Endothelial cell of hepatic sinusoid (primary cell): ENCODE measurements at regions not wholly inside any gene's neighbourhood (a gene's known extent, or its start where the extent isn't known, plus 50 kb on each side); places are given as distances from the start of the nearest gene placed in this dataset.
"Not testable (repeated sequence)": the region's sequence is repeated elsewhere in the genome, so short reads cannot be mapped to it uniquely, and the experiment has no call there.

Experiments used
- in situ Hi-C: cut with HindIII; loops from 2 replicates; pipeline ENCODE4 v1.10.0; 2017; ENCODE audit warnings: low sequenced_read_pairs

DNA sequence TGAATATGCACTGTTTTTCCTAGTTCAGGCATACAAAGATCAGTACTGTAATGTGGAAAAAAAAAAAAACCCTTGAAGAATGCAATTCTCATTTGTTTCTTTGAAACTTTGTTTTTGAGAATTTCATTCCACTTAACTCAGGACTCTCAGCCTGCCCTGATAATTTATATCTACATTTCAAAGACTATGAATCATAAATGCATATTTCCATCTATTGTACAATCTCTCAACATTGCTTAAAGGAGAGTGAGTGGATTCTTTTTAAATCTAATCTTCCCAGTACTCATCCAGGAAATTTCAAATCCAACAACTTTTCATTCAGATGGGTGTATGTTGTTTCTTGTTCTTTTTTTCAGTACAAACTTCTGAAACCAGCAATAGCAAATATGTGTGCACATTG lies 322.2 kb upstream of the DDI1 start:
- in situ Hi-C loops: no loop called here

DNA sequence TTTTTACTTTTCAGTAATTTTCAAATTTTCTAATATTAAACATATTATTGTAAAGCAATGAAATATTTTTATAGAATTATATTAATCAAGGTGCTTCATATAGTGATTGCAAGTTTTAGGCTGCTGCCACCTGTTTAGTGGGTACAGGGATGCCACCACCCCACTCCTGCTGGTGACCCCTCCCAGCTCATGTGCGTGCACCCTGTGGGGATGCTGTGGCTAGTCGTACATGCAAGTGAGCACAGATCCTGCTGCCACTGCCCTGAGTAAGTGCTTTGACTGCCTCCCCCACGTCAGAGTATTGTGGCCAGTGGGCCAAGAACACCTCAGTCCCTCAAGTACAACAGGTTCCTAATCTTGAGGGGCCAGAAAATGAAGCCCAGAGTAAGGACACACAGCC lies 320.1 kb upstream of the DDI1 start:
- in situ Hi-C loops: no loop called here

- in situ Hi-C loops: no loop called here
Observed at GRCh38 chr11:103727262-103727661, 309.2 kb upstream of the DDI1 start.

- in situ Hi-C loops: no loop called here
Observed at GRCh38 chr11:103729617-103730016, 306.8 kb upstream of the DDI1 start.

DNA sequence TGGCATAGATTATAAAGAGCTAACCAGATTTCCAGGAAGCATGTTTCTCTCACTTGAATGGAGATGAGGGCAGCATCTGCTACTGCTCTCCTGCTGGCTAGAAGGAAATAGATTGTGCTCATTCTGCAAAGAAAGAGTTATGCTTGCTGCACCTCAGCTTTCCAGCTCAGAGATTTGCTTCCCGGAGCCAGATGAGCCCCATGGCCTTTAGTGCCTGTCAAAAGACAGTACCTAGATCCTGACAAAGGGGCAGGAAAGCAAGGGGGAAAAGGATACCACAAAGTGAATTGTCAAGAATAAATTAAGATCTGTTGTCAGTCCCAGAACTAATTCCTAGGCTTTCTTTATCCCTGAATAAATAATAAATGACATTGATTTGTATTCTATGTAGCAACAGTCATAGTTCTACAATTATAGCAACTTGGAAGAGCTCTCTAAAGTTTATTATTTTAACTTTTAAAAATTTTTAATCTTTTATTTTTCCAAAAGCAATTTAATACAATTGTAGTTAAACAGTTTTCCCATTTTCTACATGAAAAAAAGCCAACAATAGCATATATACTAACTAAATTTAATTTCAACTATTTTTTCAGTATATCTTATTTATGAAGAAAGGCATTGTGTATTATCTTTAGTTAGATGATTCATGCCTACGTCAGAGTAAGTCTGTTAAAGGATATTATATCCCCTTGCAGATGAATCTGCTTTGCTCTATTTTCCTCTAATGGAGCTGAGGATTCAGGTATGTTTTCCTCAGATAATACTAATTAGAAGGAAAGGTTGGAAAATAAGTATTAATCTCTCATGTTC lies 306.1 kb upstream of the DDI1 start:
- in situ Hi-C loops: no loop called here

- in situ Hi-C loops: no loop called here
Observed at GRCh38 chr11:103731670-103732069, 304.8 kb upstream of the DDI1 start.

DNA sequence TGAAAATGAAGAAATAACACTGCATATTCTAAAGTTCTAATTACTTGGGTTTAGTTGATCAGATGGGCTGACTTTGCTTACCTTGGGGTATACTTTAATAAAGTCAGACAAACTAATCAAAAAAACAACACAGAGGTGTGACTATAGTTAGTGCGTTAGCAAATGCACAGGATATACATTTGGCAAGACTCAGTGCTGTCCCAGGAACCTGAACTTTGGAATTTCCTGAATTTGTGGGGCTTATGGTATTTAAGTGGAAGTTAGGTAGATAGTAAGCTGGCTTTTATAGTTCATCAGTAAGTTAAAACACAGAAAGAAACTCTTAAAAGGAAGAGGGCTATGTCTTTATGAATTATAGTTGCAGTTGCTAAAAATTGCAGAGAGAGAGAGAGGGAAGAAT lies 302.6 kb upstream of the DDI1 start:
- in situ Hi-C loops: no loop called here

DNA sequence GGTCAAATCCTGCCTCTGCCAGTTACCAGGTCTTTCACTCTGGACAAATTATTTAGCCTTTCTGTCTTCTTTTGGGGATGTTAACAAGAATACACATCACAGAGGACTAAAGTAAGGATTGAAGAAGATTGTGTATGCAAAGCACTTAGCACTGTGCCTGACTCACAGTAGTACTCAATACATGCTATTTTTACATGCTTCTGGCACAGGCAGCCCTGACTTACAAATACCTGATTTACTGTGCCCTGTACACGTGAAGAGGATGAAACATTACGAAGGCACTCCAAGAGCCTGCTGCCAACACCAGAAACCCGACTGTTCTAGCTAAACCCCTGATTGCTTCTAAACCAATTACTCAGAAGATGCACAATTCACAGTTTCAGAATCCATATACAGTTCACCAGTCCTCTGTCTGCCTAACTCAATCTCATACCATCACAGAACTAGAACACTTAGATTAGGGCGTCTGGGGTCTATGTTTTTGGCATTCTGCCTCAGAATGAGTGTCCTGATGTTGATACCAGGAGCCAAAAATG lies 300.9 kb upstream of the DDI1 start:
- in situ Hi-C loops: no loop called here

DNA sequence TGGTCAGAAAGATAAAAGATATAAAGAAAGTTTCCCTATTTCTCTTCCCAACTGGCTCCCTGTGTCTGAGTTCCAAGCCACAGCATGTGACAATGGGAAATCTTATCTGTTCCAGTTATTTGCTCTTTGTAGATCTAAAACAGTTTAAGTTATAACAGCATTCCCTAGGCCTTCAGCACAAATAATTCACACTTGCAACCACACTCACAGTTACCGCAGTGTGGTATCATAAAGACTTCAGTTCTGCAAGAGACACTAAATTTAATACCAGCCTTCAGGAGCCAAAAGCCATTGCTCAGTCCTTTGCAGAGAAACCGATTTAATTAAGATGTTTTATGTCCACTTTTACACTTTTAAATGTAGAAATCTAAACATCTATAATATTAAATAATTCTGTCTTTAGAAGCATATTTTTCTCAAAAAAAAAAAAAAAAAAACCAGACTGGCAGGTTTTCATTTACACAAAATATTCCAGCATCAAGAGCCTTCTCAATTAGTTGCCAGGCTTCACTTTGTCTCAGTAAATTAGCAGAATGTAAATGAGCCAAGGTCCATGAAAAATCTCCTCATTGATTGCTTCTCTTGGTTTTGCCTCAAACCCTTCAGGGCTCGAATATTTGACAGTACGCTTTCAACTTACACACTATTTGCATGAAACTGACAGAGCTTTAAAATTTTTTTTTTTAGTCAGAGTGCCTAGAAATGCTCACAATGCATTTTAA lies 300.0 kb upstream of the DDI1 start:
- in situ Hi-C loops: no loop called here

DNA sequence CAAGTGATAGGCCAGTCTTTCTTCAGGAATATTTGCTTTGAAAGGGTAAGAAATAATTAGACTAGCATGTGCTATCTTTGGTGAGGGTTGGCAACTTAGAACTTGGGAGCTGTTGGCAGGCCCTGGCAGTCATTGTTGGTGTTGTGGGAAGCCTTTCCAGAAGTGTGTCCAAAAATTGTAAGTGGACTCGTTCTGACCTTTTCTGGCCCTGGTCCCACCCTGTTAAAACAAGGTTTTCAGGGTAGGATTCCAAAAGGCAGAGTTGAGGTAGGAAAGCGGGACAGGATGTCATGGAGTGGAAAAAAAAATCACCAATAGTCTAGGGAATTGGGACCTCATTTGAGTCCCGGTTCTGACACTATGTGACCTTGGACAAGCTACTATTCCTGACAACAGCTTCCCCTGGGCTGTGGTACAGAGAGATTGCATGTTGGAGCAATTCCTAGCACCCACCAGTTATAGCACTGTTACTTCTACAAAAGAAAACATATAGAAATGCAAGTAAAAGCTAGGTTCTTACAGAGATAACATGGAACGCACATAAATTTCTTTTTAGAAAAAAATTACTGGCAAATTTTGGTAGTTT lies 299.3 kb upstream of the DDI1 start:
- in situ Hi-C loops: no loop called here

DNA sequence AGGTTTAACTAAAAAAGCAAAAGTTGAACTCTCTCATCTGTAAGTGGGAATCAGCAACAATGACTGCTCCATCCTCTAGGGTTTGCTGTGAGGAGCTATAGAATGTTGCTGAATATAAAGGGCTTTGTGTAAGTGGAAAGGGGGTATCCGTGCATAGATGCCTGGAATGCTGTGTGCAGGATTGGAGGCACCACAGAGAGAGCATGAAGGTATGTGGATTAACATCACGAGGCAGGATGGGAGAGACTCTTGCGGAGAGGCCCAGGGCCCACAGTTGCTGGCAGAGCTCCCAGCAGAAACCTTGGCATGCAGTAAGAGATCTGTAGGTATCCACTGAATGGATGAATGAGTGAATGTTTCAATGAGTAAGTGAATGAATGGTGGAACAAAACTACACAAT lies 298.7 kb upstream of the DDI1 start:
- in situ Hi-C loops: no loop called here

DNA sequence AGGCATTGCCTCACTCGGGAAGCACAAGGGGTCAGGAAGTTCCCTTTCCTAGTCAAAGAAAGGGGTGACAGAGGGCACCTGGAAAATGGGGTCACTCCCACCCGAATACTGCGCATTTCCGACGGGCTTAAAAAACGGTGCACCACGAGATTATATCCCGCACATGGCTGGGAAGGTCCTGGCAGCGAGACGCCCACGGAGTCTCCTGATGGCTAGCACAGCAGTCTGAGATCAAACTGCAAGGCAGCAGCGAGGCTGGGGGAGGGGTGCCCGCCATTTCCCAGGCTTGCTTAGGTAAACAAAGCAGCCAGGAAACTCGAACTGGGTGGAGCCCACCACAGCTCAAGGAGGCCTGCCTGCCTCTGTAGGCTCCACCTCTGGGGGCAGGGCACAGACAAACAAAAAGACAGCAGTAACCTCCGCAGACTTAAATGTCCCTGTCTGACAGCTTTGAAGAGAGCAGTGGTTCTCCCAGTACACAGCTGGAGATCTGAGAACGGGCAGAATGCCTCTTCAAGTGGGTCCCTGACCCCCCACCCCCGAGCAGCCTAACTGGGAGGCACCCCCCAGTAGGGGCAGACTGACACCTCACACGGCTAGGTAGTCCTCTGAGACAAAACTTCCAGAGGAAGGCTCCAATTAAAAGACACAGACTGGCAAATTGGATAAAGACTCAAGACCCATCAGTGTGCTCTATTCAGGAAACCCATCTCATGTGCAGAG lies 297.2 kb upstream of the DDI1 start:
- in situ Hi-C loops: not testable (repeated sequence)

DNA sequence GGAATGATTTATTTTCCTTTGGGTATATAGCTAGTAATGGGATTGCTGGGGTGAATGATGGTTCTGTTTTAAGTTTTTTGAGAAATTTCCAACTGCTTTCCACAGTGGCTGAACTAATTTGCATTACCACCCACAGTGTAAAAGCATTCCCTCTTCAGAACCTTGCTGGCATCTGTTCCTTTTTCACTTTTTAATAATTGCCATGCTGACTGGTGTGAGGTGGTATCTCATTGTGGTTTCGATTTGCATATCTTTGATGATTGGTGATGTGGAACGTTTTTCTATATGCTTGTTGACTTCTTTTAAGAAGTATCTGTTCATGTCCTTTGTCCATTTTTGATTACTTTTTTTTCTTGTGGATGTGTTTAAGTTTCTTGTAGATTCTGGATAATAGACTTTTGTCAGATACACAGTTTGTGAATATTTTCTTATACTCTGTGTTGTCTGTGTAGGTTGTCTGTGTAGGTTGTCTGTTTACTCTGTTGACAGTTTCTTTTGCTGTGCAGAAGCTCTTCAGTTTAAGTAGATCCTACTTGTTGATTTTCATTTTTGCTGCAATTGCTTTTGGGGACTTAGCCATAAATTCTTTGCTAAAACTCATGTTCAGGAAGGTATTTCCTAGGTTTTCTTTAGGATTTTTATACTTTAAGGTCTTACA lies 291.8 kb upstream of the DDI1 start:
- in situ Hi-C loops: no loop called here

- in situ Hi-C loops: no loop called here
Observed at GRCh38 chr11:103749158-103749557, 287.3 kb upstream of the DDI1 start.

DNA sequence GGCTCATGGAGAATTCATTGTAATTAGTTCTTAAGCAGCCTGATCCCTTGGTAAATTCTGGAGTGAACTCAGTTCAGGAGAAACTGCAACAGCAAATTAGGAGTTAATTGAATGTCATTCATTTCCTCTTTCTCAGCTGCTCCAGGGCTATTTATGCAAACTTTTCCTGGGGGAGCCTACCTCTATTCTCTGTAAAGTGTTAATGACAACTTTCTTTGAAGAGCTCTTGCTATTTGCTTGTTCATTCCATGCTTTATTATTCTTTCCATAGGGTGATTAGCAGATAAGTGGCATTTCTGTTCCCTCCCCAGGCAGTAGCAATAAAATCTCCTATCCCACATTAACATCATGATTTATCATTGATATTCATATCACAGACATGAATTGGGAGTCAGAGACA lies 267.6 kb upstream of the DDI1 start:
- in situ Hi-C loops: no loop called here

- in situ Hi-C loops: no loop called here
Observed at GRCh38 chr11:103773059-103773458, 263.4 kb upstream of the DDI1 start.

DNA sequence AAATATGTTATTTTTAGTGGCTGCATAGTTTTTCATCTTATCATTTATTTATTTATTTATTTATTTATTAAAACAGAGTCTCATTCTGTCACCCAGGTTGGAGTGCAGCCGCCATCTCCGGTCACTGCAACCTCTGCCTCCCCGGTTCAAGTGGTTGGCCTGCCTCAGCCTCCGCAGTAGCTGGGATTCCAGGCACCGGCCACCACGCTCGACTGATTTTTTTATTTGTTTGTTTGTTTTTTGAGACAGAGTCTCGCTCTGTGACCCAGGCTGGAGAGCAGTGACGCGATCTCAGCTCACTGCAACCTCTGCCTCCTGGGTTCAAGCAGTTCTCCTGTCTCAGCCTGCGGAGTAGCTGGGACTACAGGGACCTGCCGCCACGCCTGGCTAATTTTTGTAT lies 262.9 kb upstream of the DDI1 start:
- in situ Hi-C loops: no loop called here

- in situ Hi-C loops: no loop called here
Observed at GRCh38 chr11:103779054-103779453, 257.4 kb upstream of the DDI1 start.

DNA sequence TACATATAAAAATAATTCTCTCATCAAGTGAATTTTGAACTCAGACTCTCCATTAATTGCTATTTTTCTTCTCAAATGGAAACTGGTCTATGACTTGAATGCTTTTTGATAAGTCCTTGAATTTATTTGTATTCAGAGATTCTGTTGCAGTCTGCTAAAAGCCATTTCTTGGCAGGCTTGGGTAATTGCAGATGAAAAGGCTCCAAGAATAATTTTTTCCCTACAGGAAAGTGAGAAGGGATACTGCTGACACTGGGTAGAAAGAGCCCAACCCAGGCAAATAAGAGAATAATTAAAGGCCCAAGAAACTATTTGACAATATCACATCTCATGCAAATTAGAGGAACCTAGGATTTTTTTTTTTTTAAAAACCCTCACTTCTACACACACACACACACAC lies 246.5 kb upstream of the DDI1 start:
- in situ Hi-C loops: no loop called here

DNA sequence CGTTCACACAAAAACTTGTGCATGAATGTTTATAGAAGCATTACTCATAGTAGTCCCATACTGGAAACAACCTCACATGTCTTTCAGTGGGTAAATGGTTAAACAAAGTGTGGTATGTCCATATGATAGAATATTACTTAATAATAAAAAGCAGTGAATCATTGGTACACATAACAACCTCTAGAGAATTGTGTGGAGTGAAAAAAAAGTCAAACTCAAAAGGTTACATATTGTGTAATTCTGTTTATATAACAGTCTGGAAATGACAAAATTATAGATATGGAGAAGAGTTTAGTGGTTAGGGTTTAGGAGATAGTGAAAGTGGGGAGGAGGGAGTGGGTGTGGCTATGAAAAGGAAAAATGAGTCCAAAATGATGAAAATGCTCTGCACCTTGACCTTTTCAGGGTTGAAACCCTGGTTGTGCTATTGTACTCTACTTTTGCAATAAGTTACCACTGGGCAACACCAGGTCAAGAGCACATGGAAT lies 243.4 kb upstream of the DDI1 start:
- in situ Hi-C loops: no loop called here

DNA sequence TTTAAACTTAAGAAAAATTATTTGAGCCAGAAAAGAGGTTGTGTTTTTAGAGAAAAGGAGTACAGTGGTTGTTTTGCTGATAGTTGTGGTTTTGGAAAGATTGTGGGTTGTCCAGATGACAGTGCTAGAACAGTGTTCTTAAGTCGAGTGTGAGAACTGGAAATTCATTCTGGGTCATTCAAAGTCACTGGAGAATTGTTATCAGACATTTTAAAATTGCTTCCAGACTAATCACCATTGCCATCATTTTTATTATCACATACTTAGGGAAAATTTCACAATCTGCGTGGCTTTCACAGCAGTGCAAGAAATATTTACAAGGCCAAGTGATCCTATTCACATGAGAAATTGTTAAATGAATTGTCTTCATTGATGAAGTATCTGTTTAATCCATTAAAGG lies 242.2 kb upstream of the DDI1 start:
- in situ Hi-C loops: no loop called here
